CD1c-positive myeloid dendritic cell (primary cell): ENCODE measurements at regions not wholly inside any gene's neighbourhood (a gene's known extent, or its start where the extent isn't known, plus 50 kb on each side); places are given as distances from the start of the nearest gene placed in this dataset.
"Not testable (repeated sequence)": the region's sequence is repeated elsewhere in the genome, so short reads cannot be mapped to it uniquely, and the experiment has no call there.

ENCODE experiments used
- DNase-seq: peaks from one replicate; pipeline ENCODE4 v3.0.0-alpha.2; 2016; ENCODE audit errors: extremely low spot score

DNA sequence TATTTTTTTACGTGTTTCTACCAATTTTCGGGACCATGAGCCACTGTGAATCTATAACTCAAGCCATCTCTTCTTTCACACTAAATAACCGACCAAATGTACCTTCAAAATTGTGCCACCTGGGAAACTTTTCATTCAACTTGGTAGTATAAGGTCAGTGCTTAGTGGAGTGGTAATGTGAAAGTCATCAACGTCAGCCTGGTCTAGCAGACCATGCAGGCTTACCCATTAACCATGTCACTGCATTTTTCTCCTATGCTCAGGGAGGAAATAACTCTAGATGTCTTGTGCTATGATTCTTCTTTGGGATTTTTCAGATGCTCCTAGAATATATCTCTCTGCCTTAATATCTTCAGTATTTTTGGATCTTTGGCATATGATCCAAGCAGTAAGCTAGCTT, 1075.4 kb upstream of the POT1 start:
- DNase-seq = no peak

DNA sequence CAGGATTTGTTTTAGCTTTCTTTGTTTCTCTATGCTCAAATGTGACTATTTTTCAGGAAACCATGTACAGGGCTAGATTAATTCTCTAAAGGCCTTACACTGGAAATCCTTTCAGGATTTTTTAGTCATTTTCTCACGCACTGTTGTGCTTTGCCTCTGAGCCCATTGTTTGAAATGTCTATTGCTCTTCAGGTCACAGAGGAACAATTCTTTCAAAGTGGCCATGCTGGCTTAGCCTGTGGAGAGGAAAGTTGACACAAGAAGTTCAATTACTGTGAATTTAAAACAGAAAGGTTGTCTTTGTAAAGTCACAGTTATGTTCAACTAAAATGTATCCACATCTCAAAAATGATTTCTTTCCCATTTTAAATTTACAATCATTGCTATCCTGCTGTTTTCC, 1071.7 kb upstream of the POT1 start:
- DNase-seq = no peak

DNA sequence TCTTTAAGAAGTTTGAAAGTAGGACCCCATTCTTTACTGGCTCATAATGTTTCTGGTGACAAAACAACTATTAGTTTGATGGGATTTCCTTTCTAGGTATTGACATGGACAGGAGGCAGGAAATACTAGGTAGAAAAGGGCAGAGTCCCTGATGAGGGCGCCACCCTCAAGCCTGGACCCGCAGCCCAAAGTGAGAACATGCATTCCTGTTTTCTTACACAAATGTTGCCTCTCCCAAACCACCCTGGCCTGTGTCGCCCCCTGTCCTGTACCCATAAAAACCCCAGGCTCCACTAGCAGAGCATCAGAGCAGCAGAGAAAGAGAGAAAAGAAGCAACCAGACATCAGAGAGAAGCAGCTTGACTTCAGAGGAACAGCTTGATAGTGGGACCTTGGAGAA, 1055.2 kb upstream of the POT1 start:
- DNase-seq = no peak

DNA sequence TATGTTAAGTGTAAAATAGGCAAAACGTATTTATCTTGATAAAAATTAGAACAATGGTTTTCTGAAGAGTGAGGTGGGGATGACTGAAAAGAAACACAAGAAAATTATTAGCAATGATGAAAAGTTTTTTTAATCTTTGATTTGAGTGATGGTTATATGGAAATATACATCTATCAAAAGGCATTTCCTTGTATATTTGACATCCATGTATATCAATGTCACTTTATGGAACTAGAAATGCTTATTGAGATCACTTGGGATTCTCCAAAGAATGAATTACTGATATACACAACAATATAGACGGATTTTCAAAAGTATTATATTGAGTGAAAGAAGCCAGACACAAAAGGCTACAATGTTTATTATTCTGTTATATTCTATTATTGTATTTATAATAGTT, 1042.0 kb upstream of the POT1 start:
- DNase-seq = no peak

DNA sequence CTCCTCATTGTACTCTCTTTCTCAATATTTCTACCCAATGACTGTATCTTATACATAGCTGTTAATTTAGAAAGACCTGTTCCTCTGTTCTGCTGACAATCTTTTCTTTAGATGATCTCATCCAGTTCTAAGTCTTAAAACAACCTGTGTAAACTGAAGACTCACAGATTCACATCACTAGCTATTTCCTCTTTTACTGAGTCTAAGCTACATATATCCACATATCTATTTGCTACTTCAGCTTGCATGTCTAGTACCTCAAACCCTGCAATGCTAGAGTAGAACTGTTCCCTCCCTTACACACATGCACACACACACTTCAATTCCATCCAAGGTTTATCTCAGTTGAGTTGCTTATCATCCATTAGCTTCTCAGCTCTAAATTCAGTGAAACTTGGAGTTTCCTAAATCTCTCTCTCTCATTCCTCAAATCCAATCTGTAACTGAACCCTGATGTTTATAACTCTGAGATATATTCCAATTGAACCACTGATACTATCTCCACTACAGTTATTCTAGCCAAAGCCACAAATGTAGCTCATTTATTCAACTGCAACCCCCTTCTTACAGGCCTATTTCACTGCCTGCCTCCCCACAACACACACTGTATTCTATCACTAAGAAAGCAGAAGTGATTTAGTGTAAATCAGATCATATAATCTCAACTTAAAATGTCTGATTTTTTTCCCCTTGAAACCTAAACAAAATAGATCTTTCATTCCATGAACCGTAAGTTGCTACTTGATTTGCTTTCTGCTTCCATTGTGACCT, 1036.8 kb upstream of the POT1 start:
- no peak for DNase-seq

DNA sequence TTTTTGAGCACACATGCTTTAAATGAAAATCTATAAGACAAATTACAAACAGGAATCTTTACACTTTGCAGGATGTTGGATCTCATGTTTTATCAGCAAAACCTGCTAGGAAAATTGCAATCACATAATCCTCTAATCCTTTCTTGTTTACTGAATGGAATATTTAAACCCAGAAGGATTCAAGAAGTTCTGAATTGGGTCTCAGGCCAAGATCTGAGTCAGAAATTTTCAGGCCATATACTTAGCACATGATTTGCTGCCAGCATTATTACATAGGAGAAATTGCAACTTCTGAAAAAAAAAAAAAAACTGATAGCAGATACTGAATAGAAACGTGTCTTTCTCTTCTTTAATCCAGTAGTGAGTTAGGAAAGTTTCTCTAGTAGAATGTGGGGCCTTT, 1005.3 kb upstream of the POT1 start:
- no peak for DNase-seq

DNA sequence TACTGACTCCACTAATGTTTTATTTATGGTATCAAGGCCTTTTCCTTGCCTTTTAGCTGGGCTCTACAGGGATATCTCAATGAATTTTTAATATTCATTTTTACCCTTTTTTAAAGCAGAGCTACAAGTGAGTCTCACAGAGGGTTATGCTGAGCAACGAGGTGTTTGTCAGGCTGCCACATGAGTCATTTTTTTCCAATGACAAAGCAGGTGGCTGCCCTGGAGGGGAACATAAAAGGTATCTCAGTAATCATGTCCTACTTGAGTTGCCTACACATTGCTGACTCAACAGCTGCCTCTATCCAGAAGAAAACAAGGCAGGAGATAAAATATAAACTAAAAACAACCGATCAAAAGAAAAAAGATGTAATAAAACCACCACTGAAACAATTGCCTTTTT, 1004.9 kb upstream of the POT1 start:
- DNase-seq = no peak

DNA sequence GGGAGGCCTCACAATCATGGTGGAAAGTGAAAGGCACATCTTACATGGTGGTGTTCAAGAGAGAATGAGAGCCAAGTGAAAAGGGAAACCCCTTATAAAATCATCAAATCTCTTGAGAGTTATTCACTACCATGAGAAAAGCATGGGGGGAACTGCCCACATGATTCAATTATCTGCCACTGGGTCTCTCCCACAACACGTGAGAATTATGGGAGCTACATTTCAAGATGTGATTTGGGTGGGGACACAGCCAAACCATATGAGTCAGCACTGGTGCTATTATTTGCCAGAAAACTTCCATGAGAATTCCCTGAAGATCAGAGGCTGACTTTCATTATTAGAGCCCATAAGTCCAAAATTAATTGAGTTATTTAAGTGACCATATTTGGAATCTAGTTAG, 1001.2 kb upstream of the POT1 start:
- DNase-seq = no peak

DNA sequence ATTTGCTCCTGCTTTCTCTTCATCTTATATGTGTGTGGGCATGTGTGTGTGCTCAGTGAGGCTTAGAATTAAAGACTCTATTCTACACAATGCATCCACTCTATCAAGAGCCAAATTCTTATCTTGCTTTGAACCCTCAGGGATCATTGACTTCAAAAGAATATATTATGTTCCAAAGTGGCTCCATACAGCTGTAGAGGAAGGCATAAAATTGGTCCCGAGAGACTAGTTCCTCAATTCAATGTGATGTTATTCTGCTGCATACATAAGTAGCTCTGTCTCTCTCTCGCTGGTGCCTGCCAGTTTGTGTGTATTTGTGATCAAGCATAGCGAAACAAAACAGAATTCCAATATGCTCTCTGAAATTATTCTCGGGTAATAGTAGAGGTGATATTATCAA, 997.9 kb upstream of the POT1 start:
- DNase-seq = no peak

DNA sequence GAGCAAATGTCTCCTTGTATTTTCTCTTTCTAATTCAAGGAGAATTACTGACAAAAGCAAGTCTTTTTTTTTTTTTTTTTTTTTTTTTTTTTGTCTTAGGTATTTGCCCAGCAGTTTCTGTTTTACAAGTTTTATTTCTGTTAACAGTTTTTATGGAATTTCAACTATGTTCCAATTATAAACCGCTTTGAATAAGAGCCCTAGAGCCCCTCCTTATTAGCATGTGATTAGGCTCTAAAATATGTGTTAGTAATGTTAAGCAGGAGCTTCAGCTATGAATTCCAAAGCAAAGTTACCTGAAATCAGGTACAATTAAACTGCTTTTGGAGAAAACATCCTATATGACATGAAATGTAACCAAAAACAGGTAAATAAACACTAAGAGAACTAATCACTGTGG, 997.0 kb upstream of the POT1 start:
- DNase-seq = no peak

DNA sequence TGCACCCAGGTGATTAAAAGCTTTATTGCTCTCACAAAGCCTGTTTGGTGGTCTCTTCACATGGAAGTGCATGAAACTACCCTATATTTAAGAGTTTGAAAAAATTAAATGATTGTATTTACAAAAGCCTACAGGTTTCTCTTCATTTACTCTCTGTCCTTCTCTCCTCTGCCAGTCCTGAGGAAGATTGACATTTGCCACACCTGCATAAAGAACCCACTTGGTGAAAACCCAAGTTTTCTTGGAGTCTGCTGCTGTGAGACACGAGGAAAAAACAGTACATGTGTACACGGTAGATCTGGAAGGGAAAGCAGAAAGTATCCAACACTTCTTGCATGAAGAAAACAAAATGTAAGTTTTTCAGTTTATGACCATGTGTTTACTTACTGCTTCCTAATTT, 994.4 kb upstream of the POT1 start:
- no peak for DNase-seq

DNA sequence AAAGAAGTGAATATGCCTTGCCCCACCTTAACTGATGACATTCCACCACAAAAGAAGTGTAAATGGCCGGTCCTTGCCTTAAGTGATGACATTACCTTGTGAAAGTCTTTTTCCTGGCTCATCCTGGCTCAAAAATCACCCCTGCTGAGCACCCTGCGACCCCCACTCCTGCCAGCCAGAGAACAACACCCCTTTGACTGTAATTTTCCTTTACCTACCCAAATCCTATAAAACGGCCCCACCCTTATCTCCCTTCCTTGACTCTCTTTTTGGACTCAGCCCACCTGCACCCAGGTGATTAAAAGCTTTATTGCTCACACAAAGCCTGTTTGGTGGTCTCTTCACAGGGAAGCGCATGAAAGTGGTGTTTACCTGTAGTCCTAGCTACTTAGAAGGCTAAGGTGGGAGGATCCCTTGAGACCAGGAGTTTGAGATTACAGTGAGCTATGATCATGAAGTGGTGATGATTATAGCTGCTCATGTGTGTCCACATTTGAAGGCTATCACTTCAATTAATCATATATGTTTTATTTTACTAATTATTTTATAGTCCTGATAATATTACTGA, 985.8 kb upstream of the POT1 start:
- not testable (repeated sequence) for DNase-seq

DNA sequence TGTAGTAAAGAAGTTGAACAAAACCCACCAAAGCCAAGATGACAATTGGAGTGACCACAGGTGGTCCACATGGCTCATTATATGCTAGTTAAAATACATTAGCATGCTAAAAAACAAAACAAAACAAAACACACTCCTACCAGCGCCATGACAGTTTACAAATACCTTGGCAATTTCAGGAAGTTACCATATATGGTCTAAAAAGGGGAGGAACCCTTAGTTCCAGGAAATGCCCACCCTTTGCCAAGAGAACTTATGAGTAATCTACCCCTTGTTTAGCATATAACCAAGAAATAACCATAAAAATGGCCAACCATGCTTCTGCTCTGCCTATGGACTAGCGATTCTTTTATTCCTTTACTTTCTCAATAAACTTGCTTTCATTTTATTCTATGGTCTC, 979.1 kb upstream of the POT1 start:
- DNase-seq = no peak

DNA sequence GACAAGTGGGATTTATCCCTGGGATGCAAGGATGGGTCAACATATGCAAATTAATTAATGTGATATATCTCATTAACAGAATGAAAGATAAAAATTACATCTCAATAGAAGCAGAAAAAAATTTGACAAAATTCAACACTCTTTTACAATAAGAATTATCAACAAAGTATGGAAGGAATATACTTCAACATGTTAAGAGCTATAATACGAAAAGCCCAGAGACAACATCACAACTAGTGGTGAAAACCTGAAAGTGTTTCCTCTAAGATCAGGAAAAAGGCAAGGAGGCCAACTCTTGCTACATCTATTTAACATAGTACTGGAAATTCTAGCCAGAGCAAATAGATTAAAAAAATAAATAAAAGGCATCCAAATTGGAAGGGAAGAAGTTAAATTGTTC, 970.0 kb upstream of the POT1 start:
- no peak for DNase-seq

DNA sequence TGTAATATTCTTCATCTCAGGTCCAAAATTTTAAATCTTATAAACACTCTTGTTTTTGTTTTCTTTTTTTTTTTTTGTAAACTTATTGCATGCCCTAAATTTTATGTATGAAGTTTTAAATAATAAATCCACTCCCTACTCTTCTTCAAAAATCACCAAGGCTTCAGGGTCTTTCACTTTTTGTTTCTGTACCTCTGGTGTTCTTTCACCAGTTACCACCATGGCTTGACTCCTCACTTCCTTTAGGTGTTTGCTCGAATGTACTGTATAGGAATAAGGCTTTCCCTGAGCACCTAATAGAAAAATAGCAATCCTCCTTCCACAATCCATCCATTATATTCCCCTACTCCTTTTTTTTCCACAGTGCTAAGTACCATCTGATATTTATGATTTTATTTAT, 962.8 kb upstream of the POT1 start:
- no peak for DNase-seq

DNA sequence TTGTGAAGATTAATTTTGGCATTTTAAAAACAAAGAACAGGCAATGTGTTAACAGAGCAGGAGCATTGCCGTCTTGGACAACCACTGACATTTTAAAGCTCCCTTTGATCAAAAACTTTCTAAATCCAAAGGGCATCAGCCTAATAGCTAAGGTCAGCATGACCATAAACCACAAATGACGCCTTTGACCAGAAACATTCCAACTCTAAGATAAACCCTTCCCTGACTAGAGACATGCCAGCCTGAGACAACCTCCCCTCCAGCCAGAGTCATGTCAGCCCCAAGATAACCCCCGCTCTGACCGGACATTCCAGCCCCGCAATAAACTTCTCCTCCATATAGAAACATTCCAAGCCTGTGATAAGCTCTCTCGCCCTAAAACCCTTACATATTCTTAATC, 949.4 kb upstream of the POT1 start:
- no peak for DNase-seq

DNA sequence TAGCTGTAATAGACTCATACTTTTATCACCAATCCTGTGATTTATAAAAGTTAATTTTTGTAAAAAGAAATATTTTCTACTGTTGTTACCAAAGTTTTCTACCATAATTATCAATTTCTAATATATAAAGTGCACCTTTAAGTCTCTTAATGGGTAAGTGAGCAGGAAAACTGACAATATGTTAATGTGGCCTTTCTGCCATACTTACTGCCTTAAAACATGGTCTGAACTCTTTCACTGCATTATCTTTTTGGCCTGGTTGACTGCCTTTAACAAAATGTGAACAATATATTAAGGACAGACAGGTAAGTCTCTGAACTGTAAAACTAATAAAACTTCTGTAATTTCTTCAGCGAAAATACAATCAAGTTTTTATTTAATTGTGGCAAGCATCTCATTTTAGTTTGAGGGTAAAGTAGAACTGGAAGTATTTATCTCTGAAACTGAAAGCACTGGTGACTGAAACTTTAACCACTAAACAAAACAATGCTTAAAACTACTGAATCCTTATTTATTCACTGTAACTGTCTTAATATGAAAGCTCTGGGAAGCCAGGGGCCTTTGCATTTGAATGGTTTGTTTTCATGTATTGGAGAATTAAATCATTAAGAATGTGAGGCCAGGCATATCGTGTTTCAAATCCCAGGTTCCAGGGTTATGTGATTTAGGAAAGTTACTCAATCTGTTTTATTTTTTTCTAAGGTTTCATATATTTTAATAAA, 948.8 kb upstream of the POT1 start:
- DNase-seq = no peak

DNA sequence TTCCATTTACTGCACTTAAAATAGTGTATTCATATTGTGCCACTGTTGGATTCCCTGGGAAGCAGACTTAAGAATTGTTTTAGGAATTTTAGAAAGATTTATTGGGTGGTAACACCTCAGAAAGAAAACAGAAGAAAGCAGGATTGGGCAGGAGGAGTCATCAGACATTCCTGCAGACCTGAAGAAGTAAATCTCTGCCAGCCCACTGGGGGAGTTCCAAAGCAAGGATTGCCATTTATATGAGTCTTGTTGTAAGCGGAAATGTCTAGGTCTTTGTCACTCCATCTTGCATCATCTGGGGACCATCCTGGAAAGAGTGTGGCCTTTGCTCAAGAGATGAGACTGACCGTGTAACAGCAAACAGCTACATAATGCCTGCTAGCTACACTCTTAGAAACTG, 947.6 kb upstream of the POT1 start:
- no peak for DNase-seq

DNA sequence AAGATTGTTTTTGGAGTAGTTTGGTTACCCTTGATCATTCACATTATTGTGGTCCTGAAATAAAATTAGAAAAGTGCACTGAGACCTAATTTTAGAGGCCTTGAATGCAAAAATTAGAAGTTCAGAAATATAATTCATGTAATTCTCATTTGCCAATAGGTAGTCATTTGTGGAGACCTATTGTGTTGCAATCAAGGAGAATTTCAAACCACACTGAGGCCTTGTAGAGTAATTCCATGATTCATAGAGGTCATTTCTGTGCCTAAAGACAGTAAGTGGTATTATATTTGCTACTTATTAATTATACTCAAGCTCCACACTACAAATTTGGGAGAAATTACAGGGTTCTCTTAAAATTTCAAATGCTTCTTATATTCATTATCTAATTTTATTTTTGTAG, 946.8 kb upstream of the POT1 start:
- no peak for DNase-seq

DNA sequence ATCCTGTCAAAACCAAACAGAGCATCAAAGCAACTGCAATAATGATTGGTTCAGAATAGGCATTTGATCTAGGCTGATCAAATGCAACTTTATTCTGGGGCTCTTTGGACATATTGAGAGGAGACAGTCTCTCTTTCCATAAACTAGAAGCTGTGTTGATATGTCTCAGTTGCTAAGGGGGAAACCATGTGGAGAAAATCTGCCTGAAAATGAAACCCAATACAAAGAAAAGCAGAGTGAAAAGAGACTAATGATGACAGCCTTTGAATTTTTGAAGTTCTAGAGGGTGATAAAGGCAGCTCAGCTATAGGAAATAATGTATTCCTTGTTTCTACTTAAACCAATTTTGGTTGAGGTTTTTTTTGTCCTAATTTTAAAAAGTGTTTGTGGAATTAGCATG, 941.8 kb upstream of the POT1 start:
- no peak for DNase-seq

DNA sequence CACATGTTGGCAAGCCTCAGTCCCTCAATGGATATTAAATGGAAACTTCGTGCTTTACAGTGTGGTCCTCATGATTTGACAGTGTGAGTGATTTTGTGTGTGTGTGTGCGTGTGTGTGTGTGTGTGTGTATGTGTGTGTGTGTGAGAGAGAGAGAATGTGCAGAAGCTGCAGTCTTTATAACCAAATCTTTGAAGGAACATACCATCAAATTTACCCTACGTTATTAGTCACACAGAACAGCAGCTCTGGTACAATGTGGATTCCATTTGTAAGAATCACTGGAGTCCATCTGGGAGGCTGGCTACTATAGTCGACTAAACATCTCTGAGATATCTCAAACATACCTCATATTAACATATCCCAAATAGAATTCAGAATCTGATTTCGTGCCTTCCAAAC, 928.0 kb upstream of the POT1 start:
- DNase-seq = no peak

DNA sequence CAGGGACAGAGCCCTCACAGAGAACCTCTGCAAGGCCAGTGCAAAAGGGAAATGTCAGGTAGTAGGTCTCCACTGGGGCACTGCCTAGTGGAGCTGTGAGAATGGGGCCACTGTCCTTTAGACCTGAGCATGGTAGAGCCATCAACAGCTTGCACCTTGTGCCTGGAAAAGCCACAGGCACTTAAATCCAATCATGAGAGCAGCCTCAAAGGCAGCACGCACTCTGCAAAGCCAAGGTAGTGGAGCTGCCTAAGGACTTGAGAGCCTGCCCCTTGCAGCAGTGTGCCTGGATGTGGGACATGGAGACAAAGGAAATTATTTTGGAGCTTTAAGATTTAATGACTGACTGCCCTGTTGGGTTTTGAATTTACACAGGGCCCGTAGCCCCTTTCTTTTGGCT, 918.5 kb upstream of the POT1 start:
- DNase-seq = no peak

DNA sequence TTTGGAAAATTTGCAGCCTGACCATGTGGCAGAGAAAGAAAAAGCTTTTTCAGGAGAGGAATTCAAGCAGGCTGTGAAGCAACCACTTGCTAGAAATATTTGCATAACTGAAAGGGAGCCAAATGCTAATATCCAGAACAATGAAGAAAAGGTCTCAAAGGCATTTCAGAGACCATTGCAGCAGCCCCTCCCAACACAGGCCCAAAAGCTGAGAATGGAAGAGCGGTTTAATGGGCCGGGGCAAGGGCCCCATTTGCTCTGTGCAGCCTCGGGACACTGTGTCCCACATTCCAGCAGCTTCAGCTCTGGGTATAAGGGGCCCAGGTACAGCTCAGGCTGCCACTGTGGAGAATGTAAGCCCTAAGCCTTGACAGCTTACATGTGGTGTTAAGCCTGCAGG, 918.1 kb upstream of the POT1 start:
- DNase-seq = no peak
